ENCODE measurements at regions not wholly inside any gene's neighbourhood (a gene's known extent, or its start where the extent isn't known, plus 50 kb on each side); places are given as distances from the start of the nearest gene placed in this dataset.

DNA sequence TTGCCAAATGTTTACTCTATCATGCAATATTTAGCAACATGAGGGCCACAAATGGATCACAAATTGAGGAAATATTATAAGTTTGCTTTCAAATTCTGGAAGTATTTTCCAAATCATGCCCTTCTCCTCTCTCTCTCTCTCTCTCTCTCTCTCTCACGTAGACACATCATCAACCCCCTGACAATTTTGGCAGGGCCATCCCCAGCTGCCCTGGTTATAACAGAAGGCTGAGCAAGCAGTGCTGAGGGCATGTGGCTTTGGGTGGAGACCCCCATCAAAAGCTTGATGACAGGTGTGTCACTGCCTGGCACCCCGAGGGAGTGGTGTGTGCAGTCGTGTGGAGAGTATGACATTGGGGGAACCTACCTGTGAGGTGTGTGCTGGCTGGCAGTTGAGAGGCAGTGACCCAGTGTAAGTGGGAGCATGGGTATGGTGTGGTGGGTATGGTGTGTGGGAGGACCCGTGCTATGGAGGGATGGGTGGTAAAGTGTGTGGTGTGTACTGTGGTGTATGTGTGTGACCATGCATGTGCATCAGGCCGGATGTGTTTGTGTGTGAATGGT is 224.5 kb downstream of the TTC32 start:
- Histone ChIP-seq H3K4me1 (ENCODE audit: control insufficient read depth, insufficient read depth, low read length) (no peaks in the 10 kb centered on the region), H3K36me3 (ENCODE audit: control insufficient read depth, insufficient read depth, low read length) (no peaks in the 10 kb centered on the region), H3K9me3 (ENCODE audit: control insufficient read depth, low read length) (no peaks in the 10 kb centered on the region), H3K4me3 (ENCODE audit: low read length) (no peak overlapping the region), H3K27me3 (ENCODE audit: control insufficient read depth, insufficient read depth, low read length, poor library complexity, severe bottlenecking) (no peaks in the 10 kb centered on the region), H3K27ac (ENCODE audit: low read depth, low read length) (no peak overlapping the region), H3K9ac (ENCODE audit: extremely low read depth, low read length, poor library complexity, severe bottlenecking) (no peak overlapping the region)
- H3K9me3 Mint-ChIP-seq, result no peaks in the 10 kb centered on the region
- 85 to 90% methylated on average over 4 to 5 of the region's 5 CpGs for WGBS, 2 experiments (ENCODE audit: insufficient coverage in 1 of 2, insufficient read length in 1 of 2)
- H3K27ac Mint-ChIP-seq, result no peak overlapping the region
- DNase-seq, result no peak
- no peak overlapping the region for H3K4me3 Mint-ChIP-seq
- TF ChIP-seq, protein P1, sequence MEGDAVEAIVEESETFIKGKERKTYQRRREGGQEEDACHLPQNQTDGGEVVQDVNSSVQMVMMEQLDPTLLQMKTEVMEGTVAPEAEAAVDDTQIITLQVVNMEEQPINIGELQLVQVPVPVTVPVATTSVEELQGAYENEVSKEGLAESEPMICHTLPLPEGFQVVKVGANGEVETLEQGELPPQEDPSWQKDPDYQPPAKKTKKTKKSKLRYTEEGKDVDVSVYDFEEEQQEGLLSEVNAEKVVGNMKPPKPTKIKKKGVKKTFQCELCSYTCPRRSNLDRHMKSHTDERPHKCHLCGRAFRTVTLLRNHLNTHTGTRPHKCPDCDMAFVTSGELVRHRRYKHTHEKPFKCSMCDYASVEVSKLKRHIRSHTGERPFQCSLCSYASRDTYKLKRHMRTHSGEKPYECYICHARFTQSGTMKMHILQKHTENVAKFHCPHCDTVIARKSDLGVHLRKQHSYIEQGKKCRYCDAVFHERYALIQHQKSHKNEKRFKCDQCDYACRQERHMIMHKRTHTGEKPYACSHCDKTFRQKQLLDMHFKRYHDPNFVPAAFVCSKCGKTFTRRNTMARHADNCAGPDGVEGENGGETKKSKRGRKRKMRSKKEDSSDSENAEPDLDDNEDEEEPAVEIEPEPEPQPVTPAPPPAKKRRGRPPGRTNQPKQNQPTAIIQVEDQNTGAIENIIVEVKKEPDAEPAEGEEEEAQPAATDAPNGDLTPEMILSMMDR (conservative IDR thresholded peaks at IDR 0.05), result no peak
- H3K27me3 Mint-ChIP-seq (ENCODE audit: insufficient read depth), result no peaks in the 10 kb centered on the region
- H3K36me3 Mint-ChIP-seq (ENCODE audit: low read depth), result no peaks in the 10 kb centered on the region
- no peaks in the 10 kb centered on the region for H3K4me1 Mint-ChIP-seq

DNA sequence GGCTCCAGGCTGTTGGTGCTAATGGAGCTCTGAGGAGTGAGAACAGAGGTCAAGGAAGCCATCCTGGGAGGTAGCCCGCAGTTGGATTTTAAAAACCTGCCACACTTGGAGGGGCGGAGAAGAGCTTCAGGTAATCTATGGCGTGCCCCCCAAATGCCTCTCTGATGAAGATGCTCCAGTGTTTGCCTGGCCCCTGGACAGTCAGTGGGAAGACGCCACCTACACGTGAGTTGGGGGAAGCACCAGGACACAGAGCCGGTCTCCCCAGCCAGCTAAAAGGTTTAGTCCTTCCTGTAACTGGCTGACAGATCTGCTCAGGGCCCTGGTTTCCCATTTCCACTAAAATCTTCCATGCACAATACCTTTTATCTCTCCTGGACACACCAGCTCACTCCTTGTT is 225.0 kb downstream of the TTC32 start:
- H3K36me3 ChIP-seq (ENCODE audit: control insufficient read depth, insufficient read depth, low read length), result no peaks in the 10 kb centered on the region
- no peak overlapping the region for H3K27ac Mint-ChIP-seq
- no peaks in the 10 kb centered on the region for H3K27me3 Mint-ChIP-seq (ENCODE audit: insufficient read depth)
- H3K9me3 ChIP-seq (ENCODE audit: control insufficient read depth, low read length), result no peaks in the 10 kb centered on the region
- no peak overlapping the region for H3K4me3 ChIP-seq (ENCODE audit: low read length)
- no peaks in the 10 kb centered on the region for H3K9me3 Mint-ChIP-seq
- no peaks in the 10 kb centered on the region for H3K4me1 ChIP-seq (ENCODE audit: control insufficient read depth, insufficient read depth, low read length)
- TF ChIP-seq, protein P1 (conservative IDR thresholded peaks at IDR 0.05), result peak; percentile 70
- WGBS, 2 experiments (ENCODE audit: insufficient coverage in 1 of 2, insufficient read length in 1 of 2), result 70 to 93% methylated on average over 2 to 6 of the region's 6 CpGs
- H3K36me3 Mint-ChIP-seq (ENCODE audit: low read depth), result no peaks in the 10 kb centered on the region
- H3K9ac ChIP-seq (ENCODE audit: extremely low read depth, low read length, poor library complexity, severe bottlenecking), result no peak overlapping the region
- no peaks in the 10 kb centered on the region for H3K4me1 Mint-ChIP-seq
- H3K27me3 ChIP-seq (ENCODE audit: control insufficient read depth, insufficient read depth, low read length, poor library complexity, severe bottlenecking), result no peaks in the 10 kb centered on the region
- H3K4me3 Mint-ChIP-seq, result no peak overlapping the region
- no peak overlapping the region for H3K27ac ChIP-seq (ENCODE audit: low read depth, low read length)
- peak; percentile 77 for DNase-seq

DNA sequence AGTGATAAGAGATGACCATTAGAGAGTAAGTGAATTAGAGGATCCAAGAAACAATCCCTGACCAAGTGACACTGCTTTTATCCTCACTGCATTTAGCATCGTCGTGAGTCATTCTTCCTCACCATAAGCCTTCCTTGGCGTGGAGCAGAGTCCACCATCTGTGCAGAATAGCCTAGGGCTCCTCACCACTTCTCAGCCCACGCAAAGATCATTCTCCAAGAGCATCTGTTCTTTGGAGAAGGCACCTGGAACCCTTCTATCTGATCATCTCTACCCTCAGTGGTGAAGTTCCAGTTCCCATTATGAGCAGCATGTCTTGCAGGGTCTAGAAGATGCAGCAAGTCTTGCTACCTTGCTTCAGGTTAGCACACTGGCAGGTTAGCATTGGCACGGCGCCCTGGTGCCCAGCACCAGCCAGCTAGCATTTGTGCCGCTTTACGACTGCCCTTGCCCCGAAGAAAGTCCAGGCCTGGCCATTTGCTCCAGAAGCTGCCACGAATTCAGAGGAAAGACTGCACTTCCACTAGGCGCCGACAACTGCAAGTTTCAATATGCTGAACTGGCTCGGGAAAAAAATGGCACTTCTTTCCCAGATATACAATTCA is 225.8 kb downstream of the TTC32 start:
- no peak overlapping the region for H3K27ac ChIP-seq (ENCODE audit: low read depth, low read length)
- no peak overlapping the region for H3K9ac ChIP-seq (ENCODE audit: extremely low read depth, low read length, poor library complexity, severe bottlenecking)
- Mint-ChIP-seq H3K27ac (no peak overlapping the region), H3K9me3 (no peaks in the 10 kb centered on the region), H3K27me3 (ENCODE audit: insufficient read depth) (no peaks in the 10 kb centered on the region), H3K36me3 (ENCODE audit: low read depth) (no peaks in the 10 kb centered on the region), H3K4me3 (no peak overlapping the region), H3K4me1 (no peaks in the 10 kb centered on the region)
- no peaks in the 10 kb centered on the region for H3K27me3 ChIP-seq (ENCODE audit: control insufficient read depth, insufficient read depth, low read length, poor library complexity, severe bottlenecking)
- H3K9me3 ChIP-seq (ENCODE audit: control insufficient read depth, low read length), result no peaks in the 10 kb centered on the region
- DNase-seq, result no peak
- no peak overlapping the region for H3K4me3 ChIP-seq (ENCODE audit: low read length)
- WGBS, 2 experiments (ENCODE audit: insufficient coverage in 1 of 2, insufficient read length in 1 of 2), result 93 to 96% methylated on average over 9 to 13 of the region's 13 CpGs
- TF ChIP-seq, protein P1 (conservative IDR thresholded peaks at IDR 0.05), result no peak
- H3K36me3 ChIP-seq (ENCODE audit: control insufficient read depth, insufficient read depth, low read length), result no peaks in the 10 kb centered on the region
- H3K4me1 ChIP-seq (ENCODE audit: control insufficient read depth, insufficient read depth, low read length), result no peaks in the 10 kb centered on the region
